HG03521 (cell line): ENCODE measurements at regions not wholly inside any gene's neighbourhood (a gene's known extent, or its start where the extent isn't known, plus 50 kb on each side); places are given as distances from the start of the nearest gene placed in this dataset.

Experiments used
- ATAC-seq: cut with Tn5 transposase; IDR thresholded peaks from one replicate; pipeline ENCODE4 v1.9.1; 2021; ENCODE audit warnings: mild to moderate bottlenecking, moderate library complexity; ENCODE audit not compliant: unreplicated experiment

GRCh38 chr15:95296643-95297042, 1033.9 kb upstream of the NR2F2 start:
- no peak for ATAC-seq

- ATAC-seq = no peak
Measured at GRCh38 chr15:95298729-95299128, 1031.8 kb upstream of the NR2F2 start.

- no peak for ATAC-seq
Measured at GRCh38 chr15:95300958-95301357, 1029.5 kb upstream of the NR2F2 start.

- ATAC-seq = no peak
Measured at GRCh38 chr15:95302206-95302605, 1028.3 kb upstream of the NR2F2 start.

GRCh38 chr15:95302809-95303208, 1027.7 kb upstream of the NR2F2 start:
- no peak for ATAC-seq

GRCh38 chr15:95303713-95304112, 1026.8 kb upstream of the NR2F2 start:
- no peak for ATAC-seq

GRCh38 chr15:95304151-95304946, 1026.2 kb upstream of the NR2F2 start:
- ATAC-seq = no peak

- ATAC-seq = no peak
Measured at GRCh38 chr15:95304947-95305400, 1025.5 kb upstream of the NR2F2 start.

- ATAC-seq = no peak
Measured at GRCh38 chr15:95307115-95307514, 1023.4 kb upstream of the NR2F2 start.

- ATAC-seq = no peak
Measured at GRCh38 chr15:95319242-95319641, 1011.3 kb upstream of the NR2F2 start.

GRCh38 chr15:95323796-95324195, 1006.7 kb upstream of the NR2F2 start:
- no peak for ATAC-seq

- no peak for ATAC-seq
Measured at GRCh38 chr15:95324656-95325055, 1005.8 kb upstream of the NR2F2 start.

GRCh38 chr15:95325763-95326404, 1004.6 kb upstream of the NR2F2 start:
- no peak for ATAC-seq

- no peak for ATAC-seq
Measured at GRCh38 chr15:95326431-95327182, 1003.9 kb upstream of the NR2F2 start.

- ATAC-seq = no peak
Measured at GRCh38 chr15:95327183-95327525, 1003.3 kb upstream of the NR2F2 start.

GRCh38 chr15:95327661-95328060, 1002.8 kb upstream of the NR2F2 start:
- ATAC-seq = no peak

- no peak for ATAC-seq
Measured at GRCh38 chr15:95328559-95328958, 1001.9 kb upstream of the NR2F2 start.

- no peak for ATAC-seq
Measured at GRCh38 chr15:95329362-95329761, 1001.1 kb upstream of the NR2F2 start.

GRCh38 chr15:95341686-95342085, 988.8 kb upstream of the NR2F2 start:
- no peak for ATAC-seq

- ATAC-seq = no peak
Measured at GRCh38 chr15:95345867-95346266, 984.6 kb upstream of the NR2F2 start.

GRCh38 chr15:95346721-95347475, 983.6 kb upstream of the NR2F2 start:
- ATAC-seq = no peak
